ENCODE measurements at regions not wholly inside any gene's neighbourhood (a gene's known extent, or its start where the extent isn't known, plus 50 kb on each side); places are given as distances from the start of the nearest gene placed in this dataset.

GRCh38 chr7:96410126-96410839 lies 88.4 kb upstream of the SLC25A13 start:
- DNase-seq (ENCODE audit: low read depth), result no peak

GRCh38 chr7:96408881-96409280 lies 87.0 kb upstream of the SLC25A13 start:
- no peak for DNase-seq (ENCODE audit: low read depth)

- peak; percentile 46 for DNase-seq (ENCODE audit: low read depth)
Measured at GRCh38 chr7:96407427-96407826, 85.5 kb upstream of the SLC25A13 start.

GRCh38 chr7:96402913-96403312 lies 81.0 kb upstream of the SLC25A13 start:
- no peak for DNase-seq (ENCODE audit: low read depth)

GRCh38 chr7:96401200-96401599 lies 79.3 kb upstream of the SLC25A13 start:
- DNase-seq (ENCODE audit: low read depth), result no peak

GRCh38 chr7:96400518-96400917 lies 78.6 kb upstream of the SLC25A13 start:
- no peak for DNase-seq (ENCODE audit: low read depth)

- DNase-seq (ENCODE audit: low read depth), result no peak
Measured at GRCh38 chr7:96400001-96400400, 78.1 kb upstream of the SLC25A13 start.

- DNase-seq (ENCODE audit: low read depth), result no peak
Measured at GRCh38 chr7:96397936-96398598, 76.2 kb upstream of the SLC25A13 start.

- peak; percentile 75 for DNase-seq (ENCODE audit: low read depth)
Measured at GRCh38 chr7:96388620-96389383, 66.9 kb upstream of the SLC25A13 start.

- peak; percentile 35 for DNase-seq (ENCODE audit: low read depth)
Measured at GRCh38 chr7:96388166-96388565, 66.3 kb upstream of the SLC25A13 start.

- no peak for DNase-seq (ENCODE audit: low read depth)
Measured at GRCh38 chr7:96380111-96380512, 58.2 kb upstream of the SLC25A13 start.

- no peak for DNase-seq (ENCODE audit: low read depth)
Measured at GRCh38 chr7:96377399-96377798, 55.5 kb upstream of the SLC25A13 start.

Data from RPMI7951 (cell line).